Stomach (tissue), 4 donors: ENCODE measurements at regions not wholly inside any gene's neighbourhood (a gene's known extent, or its start where the extent isn't known, plus 50 kb on each side); places are given as distances from the start of the nearest gene placed in this dataset.

Experiments used
- CTCF ChIP-seq, 7 experiments: fragments of 450-650 bp in 4 of 7; fragments of 200-600 bp in 3 of 7; sonication (generic) in 3 of 7; IDR thresholded peaks; one replicate each; pipeline ENCODE4 v1.5.1; 2016 to 2019; ENCODE audit warnings: antibody characterized with exemption in 7 of 7, control low read depth in 2 of 7, mild to moderate bottlenecking in 1 of 7
- EP300 ChIP-seq: sonication (generic); formaldehyde crosslinking; IDR thresholded peaks from one replicate; pipeline ENCODE4 v1.6.1; 2017; ENCODE audit warnings: antibody characterized with exemption
- POLR2AphosphoS5 ChIP-seq, 3 donors: sonication (generic); formaldehyde crosslinking; IDR thresholded peaks; one replicate each; pipeline ENCODE4 v1.6.1; 2016; ENCODE audit warnings: antibody characterized with exemption in 3 of 3

GRCh38 chr4:124083711-124084110 is 628.8 kb downstream of the ANKRD50 start:
- TF ChIP-seq CTCF (IDR thresholded peaks at IDR 0.05) (no peak), EP300 (no peak), POLR2AphosphoS5 (IDR thresholded peaks at IDR 0.05) (no peak)
